A549 (cell line): ENCODE measurements at regions not wholly inside any gene's neighbourhood (a gene's known extent, or its start where the extent isn't known, plus 50 kb on each side); places are given as distances from the start of the nearest gene placed in this dataset.

Experiments used
- ATAC-seq, 2 experiments: fragments of 200-7000 bp in 1 of 2; fragments of >200 bp in 1 of 2; cut with Nextera tagmentation in 1 of 2; cut with Tn5 transposase in 1 of 2; 3 replicates each; pipeline versions ENCODE4 v1.8.0 to v1.9.1; 2018 to 2020; ENCODE audit warnings: mild to moderate bottlenecking in 1 of 2, moderate library complexity in 1 of 2
- CTCF ChIA-PET: fragments of 300-600 bp; sonication (Branson Sonifier 250); formaldehyde crosslinking; extraction: SDS; loops from one replicate; lab custom pipeline; 2021; ENCODE audit warnings: antibody characterized with exemption, inconsistent platforms; lab: Yijun Ruan, JAX
- POLR2A ChIA-PET: fragments of 350-600 bp; formaldehyde crosslinking; extraction: SDS; loops from one replicate; lab custom pipeline; 2021; ENCODE audit warnings: antibody characterized with exemption, inconsistent platforms; lab: Yijun Ruan, JAX
- DNase-seq, 2 experiments: peaks; one replicate each; pipeline versions ENCODE4 v3.0.0 to v3.0.0-alpha.2; 2011 to 2016; ENCODE audit warnings: low read depth in 1 of 2, low spot score in 1 of 2
- FAIRE-seq: peaks from 2 replicates; lab custom pipeline; 2011; peaks lifted over from hg19 to GRCh38; lab: Jason Lieb, UNC
- H3K27ac ChIP-seq, 2 experiments: fragments of >200 bp; sonication (Bioruptor Twin); formaldehyde crosslinking; 3 replicates each; pipeline ENCODE4 v1.5.1; 2016 to 2017
- H3K4me1 ChIP-seq: fragments of >200 bp; sonication (Bioruptor Twin); formaldehyde crosslinking; 3 replicates; pipeline ENCODE4 v1.6.1; 2016
- H3K4me2 ChIP-seq: fragments of >200 bp; sonication (Bioruptor Twin); formaldehyde crosslinking; 3 replicates; pipeline ENCODE4 v1.6.1; 2016
- H3K4me3 ChIP-seq: fragments of >200 bp; sonication (Bioruptor Twin); formaldehyde crosslinking; 3 replicates; pipeline ENCODE4 v1.5.1; 2016
- H3K9me3 ChIP-seq: fragments of >200 bp; sonication (Bioruptor Twin); formaldehyde crosslinking; 3 replicates; pipeline ENCODE4 v1.6.1; 2016
- BHLHE40 ChIP-seq: IDR thresholded peaks from 2 replicates; pipeline ENCODE4 v1.6.1; 2012; ENCODE audit warnings: low read depth, low read length, inconsistent platforms
- CEBPB ChIP-seq, 2 experiments: fragments of >200 bp in 1 of 2; sonication (Bioruptor Twin) in 1 of 2; formaldehyde crosslinking in 1 of 2; IDR thresholded peaks; 2 replicates each; pipeline ENCODE4 v1.6.1; 2012 to 2016
- CHD2 ChIP-seq: fragments of 150-350 bp; IDR thresholded peaks from 2 replicates; pipeline ENCODE4 v1.6.1; 2014; ENCODE audit warnings: low read length; ENCODE audit not compliant: partially characterized antibody
- EHF ChIP-seq: fragments of 250-450 bp; sonication (Bioruptor Pico); IDR thresholded peaks from 2 replicates; pipeline ENCODE4 v1.5.0; 2020; ENCODE audit warnings: mild to moderate bottlenecking
- ESRRA ChIP-seq: fragments of 150-350 bp; IDR thresholded peaks from 2 replicates; pipeline ENCODE4 v1.6.1; 2014; ENCODE audit warnings: mild to moderate bottlenecking, low read length, borderline replicate concordance
- FOSB ChIP-seq: fragments of 250-450 bp; sonication (Bioruptor Pico); IDR thresholded peaks from 2 replicates; pipeline ENCODE4 v1.5.0; 2020; ENCODE audit warnings: mild to moderate bottlenecking, moderate library complexity
- FOXS1 ChIP-seq: fragments of 250-450 bp; sonication (Bioruptor Pico); IDR thresholded peaks from 2 replicates; pipeline ENCODE4 v1.5.0; 2020; ENCODE audit warnings: mild to moderate bottlenecking, moderate library complexity
- HDAC2 ChIP-seq: fragments of 200-600 bp; sonication (generic); IDR thresholded peaks from 2 replicates; pipeline ENCODE4 v1.6.1; 2016
- HES2 ChIP-seq: fragments of >200 bp; sonication (Bioruptor Twin); formaldehyde crosslinking; IDR thresholded peaks from 2 replicates; pipeline ENCODE4 v1.6.1; 2016
- HMGXB4 ChIP-seq: fragments of 250-450 bp; sonication (Bioruptor Pico); IDR thresholded peaks from 2 replicates; pipeline ENCODE4 v1.5.0; 2021; ENCODE audit warnings: mild to moderate bottlenecking, moderate library complexity, borderline replicate concordance
- HOXA7 ChIP-seq: fragments of 250-450 bp; sonication (Bioruptor Pico); IDR thresholded peaks from 2 replicates; pipeline ENCODE4 v1.5.0; 2020; ENCODE audit warnings: mild to moderate bottlenecking, moderate library complexity
- JUN ChIP-seq, 2 experiments: fragments of >200 bp; sonication (Bioruptor Twin); formaldehyde crosslinking; IDR thresholded peaks; 2 replicates in 1 of 2; 3 replicates in 1 of 2; pipeline ENCODE4 v1.6.1; 2016 to 2017
- KDM5A ChIP-seq: fragments of 200-600 bp; sonication (generic); IDR thresholded peaks from 2 replicates; pipeline ENCODE4 v1.6.1; 2016; ENCODE audit warnings: antibody characterized with exemption, mild to moderate bottlenecking
- MAZ ChIP-seq: fragments of 150-350 bp; IDR thresholded peaks from 2 replicates; pipeline ENCODE4 v1.6.1; 2014; ENCODE audit warnings: antibody characterized with exemption, low read depth, low read length, borderline replicate concordance
- NFE2L2 ChIP-seq: fragments of 150-350 bp; conservative IDR thresholded peaks from 2 replicates; pipeline ENCODE4 v1.6.1; 2014; ENCODE audit warnings: low read length
- NPAS2 ChIP-seq: fragments of 250-450 bp; sonication (Bioruptor Pico); IDR thresholded peaks from 2 replicates; pipeline ENCODE4 v1.8.0; 2022; ENCODE audit warnings: mild to moderate bottlenecking, moderate library complexity, borderline replicate concordance
- NR3C1 ChIP-seq: fragments of >200 bp; sonication (Bioruptor Twin); formaldehyde crosslinking; IDR thresholded peaks from 3 replicates; pipeline ENCODE4 v1.6.1; 2017
- RAD21 ChIP-seq, 2 experiments: fragments of >200 bp in 1 of 2; sonication (Bioruptor Twin) in 1 of 2; formaldehyde crosslinking in 1 of 2; IDR thresholded peaks in 1 of 2; conservative IDR thresholded peaks in 1 of 2; 2 replicates in 1 of 2; 3 replicates in 1 of 2; pipeline ENCODE4 v1.6.1; 2012 to 2018; ENCODE audit warnings: inconsistent platforms in 1 of 2
- RARB ChIP-seq: fragments of 250-450 bp; sonication (Bioruptor Pico); IDR thresholded peaks from 2 replicates; pipeline ENCODE4 v1.8.0; 2021; ENCODE audit warnings: mild to moderate bottlenecking, moderate library complexity
- REST ChIP-seq: fragments of 200-600 bp; sonication (generic); IDR thresholded peaks from 2 replicates; pipeline ENCODE4 v1.6.1; 2016; ENCODE audit warnings: antibody characterized with exemption, mild to moderate bottlenecking, moderate library complexity
- SMC3 ChIP-seq: fragments of >200 bp; sonication (Bioruptor Twin); formaldehyde crosslinking; IDR thresholded peaks from 3 replicates; pipeline ENCODE4 v1.6.1; 2018; ENCODE audit warnings: inconsistent platforms
- SREBF2 ChIP-seq: fragments of 450-650 bp; IDR thresholded peaks from 2 replicates; pipeline ENCODE4 v1.6.1; 2014; ENCODE audit warnings: mild to moderate bottlenecking, moderate library complexity
- WGBS: methylation state at CpG from one replicate; pipeline ENCODE4 v1.1.6; 2017; ENCODE audit errors: missing lambda C conversion rate; 5-methylcytosine and 5-hydroxymethylcytosine counted together
- TF ChIP-seq, protein P1 (sequence below): fragments of 250-450 bp; sonication (Bioruptor Pico); IDR thresholded peaks from 2 replicates; pipeline ENCODE4 v1.5.0; 2020; ENCODE audit warnings: low read depth, mild to moderate bottlenecking, moderate library complexity
- TF ChIP-seq, protein P2 (sequence below): fragments of >200 bp; sonication (Bioruptor Twin); formaldehyde crosslinking; IDR thresholded peaks from 3 replicates; pipeline ENCODE4 v1.6.1; 2016

- DNase-seq (no peak), ATAC-seq (no peak), FAIRE-seq (no peak)
- no peak overlapping the region for H3K4me3 ChIP-seq
- 12% methylated on average over 1 of the region's 1 CpG for WGBS
- no peak for TF ChIP-seq HDAC2
- TF ChIP-seq, protein P1, sequence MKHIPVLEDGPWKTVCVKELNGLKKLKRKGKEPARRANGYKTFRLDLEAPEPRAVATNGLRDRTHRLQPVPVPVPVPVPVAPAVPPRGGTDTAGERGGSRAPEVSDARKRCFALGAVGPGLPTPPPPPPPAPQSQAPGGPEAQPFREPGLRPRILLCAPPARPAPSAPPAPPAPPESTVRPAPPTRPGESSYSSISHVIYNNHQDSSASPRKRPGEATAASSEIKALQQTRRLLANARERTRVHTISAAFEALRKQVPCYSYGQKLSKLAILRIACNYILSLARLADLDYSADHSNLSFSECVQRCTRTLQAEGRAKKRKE (CRISPR knock-in tag), result no peak
- no peak overlapping the region for H3K4me2 ChIP-seq
- no peak overlapping the region for H3K27ac ChIP-seq
- ChIA-PET CTCF (no interaction called here), POLR2A (no interaction called here)
- H3K9me3 ChIP-seq, result no peaks in the 10 kb centered on the region
- H3K4me1 ChIP-seq, result no peaks in the 10 kb centered on the region
Measured at GRCh38 chr15:96638793-96639192, 308.3 kb downstream of the NR2F2 start.

DNA sequence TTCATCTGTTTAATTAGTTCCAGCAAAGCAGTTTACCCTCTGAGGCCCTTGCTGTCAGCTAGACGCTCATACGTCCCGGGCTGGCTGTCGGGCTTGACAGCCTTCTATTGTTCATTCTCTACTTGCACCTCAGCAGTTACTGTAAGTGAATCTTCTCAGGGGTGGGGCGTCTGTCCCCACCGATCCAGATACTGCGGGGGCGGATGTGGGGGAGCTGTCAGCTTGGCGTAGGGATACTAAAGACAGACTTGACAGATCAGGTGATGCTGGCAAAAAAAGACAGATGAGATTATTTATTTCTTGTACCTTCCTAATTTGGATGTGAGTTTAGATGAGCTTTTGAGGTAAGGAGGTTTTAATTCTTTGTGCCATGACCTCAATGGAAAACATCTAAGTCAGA is 315.3 kb downstream of the NR2F2 start:
- TF ChIP-seq RARB (CRISPR knock-in tag) (no peak), KDM5A (no peak), RAD21 (conservative IDR thresholded peaks at IDR 0.05 in 1 of 2, IDR thresholded peaks at IDR 0.05 in 1 of 2) (no peak), CHD2 (no peak), JUN (IDR thresholded peaks at IDR 0.05) (no peak), BHLHE40 (no peak), MAZ (no peak), SMC3 (no peak), FOXS1 (CRISPR knock-in tag) (no peak), HES2 (no peak), EHF (CRISPR knock-in tag) (no peak), SREBF2 (no peak)
- TF ChIP-seq, all 56 proteins: peak for 0
- ChIA-PET POLR2A (no interaction called here), CTCF (interaction anchor here (1.6 kb wide), 1 partner anchor 100 kb away, joined by 3 read pairs; no protein-coding TSS in a partner anchor)
- ATAC-seq (no peak), FAIRE-seq (no peak), DNase-seq (no peak)
- Histone ChIP-seq H3K4me2 (no peak overlapping the region), H3K4me1 (no peaks in the 10 kb centered on the region), H3K27ac (no peak overlapping the region), H3K9me3 (no peaks in the 10 kb centered on the region), H3K4me3 (no peak overlapping the region)
- 63% methylated on average over 9 of the region's 9 CpGs for WGBS

DNA sequence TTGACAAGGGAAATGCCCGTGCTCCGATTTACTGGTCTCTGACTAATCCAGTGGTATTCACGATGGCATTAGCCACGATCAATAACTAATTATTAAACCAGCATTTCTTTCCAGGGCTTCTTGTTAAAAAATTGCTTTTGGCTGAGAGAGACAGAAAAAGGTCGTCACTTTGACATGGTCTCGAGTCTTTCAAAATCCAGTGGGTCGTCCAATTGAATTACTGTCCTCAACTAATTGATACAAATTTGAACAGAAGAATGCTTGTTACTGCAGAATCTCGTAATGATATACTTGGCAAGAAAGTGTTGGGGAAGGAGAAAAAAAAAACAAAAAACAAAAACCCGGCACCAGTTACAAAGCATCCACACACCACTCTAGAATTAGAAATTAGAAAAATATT is 318.4 kb downstream of the NR2F2 start:
- no peak for TF ChIP-seq REST
- no peak for TF ChIP-seq HOXA7 (CRISPR knock-in tag)
- TF ChIP-seq, protein P2, sequence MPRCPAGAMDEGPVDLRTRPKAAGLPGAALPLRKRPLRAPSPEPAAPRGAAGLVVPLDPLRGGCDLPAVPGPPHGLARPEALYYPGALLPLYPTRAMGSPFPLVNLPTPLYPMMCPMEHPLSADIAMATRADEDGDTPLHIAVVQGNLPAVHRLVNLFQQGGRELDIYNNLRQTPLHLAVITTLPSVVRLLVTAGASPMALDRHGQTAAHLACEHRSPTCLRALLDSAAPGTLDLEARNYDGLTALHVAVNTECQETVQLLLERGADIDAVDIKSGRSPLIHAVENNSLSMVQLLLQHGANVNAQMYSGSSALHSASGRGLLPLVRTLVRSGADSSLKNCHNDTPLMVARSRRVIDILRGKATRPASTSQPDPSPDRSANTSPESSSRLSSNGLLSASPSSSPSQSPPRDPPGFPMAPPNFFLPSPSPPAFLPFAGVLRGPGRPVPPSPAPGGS, result no peak
- TF ChIP-seq CEBPB (IDR thresholded peaks at IDR 0.05), result no peak
- no peak for TF ChIP-seq NPAS2 (CRISPR knock-in tag)
- TF ChIP-seq ESRRA, result no peak
- TF ChIP-seq HMGXB4, result no peak
- TF ChIP-seq FOSB (CRISPR knock-in tag), result no peak
- no peak for TF ChIP-seq NR3C1
- no peak for TF ChIP-seq HDAC2
- TF ChIP-seq, protein P1 (CRISPR knock-in tag), result no peak
- no peak for TF ChIP-seq NFE2L2
- POLR2A ChIA-PET, result no interaction called here
- FAIRE-seq, result no peak

More for the DNA sequence above, 318.4 kb downstream of the NR2F2 start:
- CTCF ChIA-PET, result no interaction called here
- H3K4me3 ChIP-seq, result no peak overlapping the region
- DNase-seq (no peak), ATAC-seq (no peak)
- no peaks in the 10 kb centered on the region for H3K9me3 ChIP-seq
- H3K27ac ChIP-seq, result no peak overlapping the region
- 7% methylated on average over 9 of the region's 9 CpGs for WGBS
- no peak overlapping the region for H3K4me2 ChIP-seq
- H3K4me1 ChIP-seq, result no peaks in the 10 kb centered on the region
